IMR-90 (cell line): ENCODE measurements at regions not wholly inside any gene's neighbourhood (a gene's known extent, or its start where the extent isn't known, plus 50 kb on each side); places are given as distances from the start of the nearest gene placed in this dataset.
A peak's percentile ranks its signal among the peaks of the same experiment; 100 is the strongest.

Experiments
- ATAC-seq: fragments of 200-7000 bp; cut with Tn5 transposase; 2 replicates; pipeline ENCODE4 v1.9.1; 2020; ENCODE audit warnings: low read depth, mild to moderate bottlenecking, moderate library complexity
- BruUV-seq: library from RNA; stranded (reverse); fragments of 400-500 nt; replicated peaks from 2 replicates; lab custom pipeline; 2021; lab: Mats Ljungman, UMichigan
- CTCF ChIA-PET: fragments of 300-600 bp; formaldehyde crosslinking; extraction: SDS; loops from one replicate; lab custom pipeline; 2021; ENCODE audit warnings: antibody characterized with exemption; lab: Yijun Ruan, JAX
- POLR2A ChIA-PET: fragments of 300-600 bp; sonication (Branson Sonifier 250); formaldehyde crosslinking; loops from one replicate; lab custom pipeline; 2022; ENCODE audit warnings: antibody characterized with exemption; ENCODE audit not compliant: unreplicated experiment; lab: Charles Lee
- DNase-seq: peaks from one replicate; pipeline ENCODE4 v3.0.0; 2013
- H2AFZ ChIP-seq: replicated peaks from 2 replicates; pipeline ENCODE3; 2013; ENCODE audit warnings: low read length, mild to moderate bottlenecking; ENCODE audit not compliant: poor library complexity
- H2AK5ac ChIP-seq: 2 replicates; pipeline ENCODE4 v1.6.1; 2013; ENCODE audit warnings: low read depth, low read length, inconsistent platforms
- H2AK9ac ChIP-seq: replicated peaks from 2 replicates; pipeline ENCODE3; 2013; ENCODE audit warnings: mild to moderate bottlenecking, low read depth, low read length, moderate library complexity; ENCODE audit not compliant: poor library complexity
- H2BK120ac ChIP-seq: 2 replicates; pipeline ENCODE4 v1.6.1; 2013; ENCODE audit warnings: low read depth, low read length, inconsistent platforms
- H2BK15ac ChIP-seq: 3 replicates; pipeline ENCODE4 v1.6.1; 2013; ENCODE audit warnings: low read depth, low read length, inconsistent platforms
- H2BK20ac ChIP-seq: 2 replicates; pipeline ENCODE4 v1.6.1; 2013; ENCODE audit warnings: low read depth, mild to moderate bottlenecking, inconsistent platforms, low read length, moderate library complexity
- H2BK5ac ChIP-seq: 2 replicates; pipeline ENCODE4 v1.6.1; 2013; ENCODE audit warnings: mild to moderate bottlenecking, low read depth, low read length, inconsistent platforms; ENCODE audit not compliant: poor library complexity, severe bottlenecking
- H3K14ac ChIP-seq: replicated peaks from 2 replicates; pipeline ENCODE4 v1.6.1; 2013; ENCODE audit warnings: low read depth, low read length, inconsistent platforms
- H3K18ac ChIP-seq: 2 replicates; pipeline ENCODE4 v1.6.1; 2013; ENCODE audit warnings: low read depth, low read length, control low read depth
- H3K23ac ChIP-seq: 2 replicates; pipeline ENCODE4 v1.6.1; 2013; ENCODE audit warnings: low read depth, low read length, inconsistent platforms
- H3K27ac ChIP-seq: 2 replicates; pipeline ENCODE4 v1.5.1; 2013; ENCODE audit warnings: mild to moderate bottlenecking, control low read depth, low read length; ENCODE audit not compliant: insufficient read depth
- H3K27me3 ChIP-seq: 2 replicates; pipeline ENCODE4 v1.6.1; 2013; ENCODE audit warnings: low read length; ENCODE audit not compliant: control insufficient read depth, insufficient read depth
- H3K36me3 ChIP-seq: 2 replicates; pipeline ENCODE4 v1.6.1; 2013; ENCODE audit warnings: low read length, mixed read lengths; ENCODE audit not compliant: control insufficient read depth, insufficient read depth
- H3K4ac ChIP-seq: 2 replicates; pipeline ENCODE4 v1.6.1; 2013; ENCODE audit warnings: low read depth, low read length, inconsistent platforms
- H3K4me1 ChIP-seq: 2 replicates; pipeline ENCODE4 v1.6.1; 2013; ENCODE audit warnings: low read length, mixed read lengths; ENCODE audit not compliant: control insufficient read depth, insufficient read depth
- H3K4me2 ChIP-seq: 2 replicates; pipeline ENCODE4 v1.6.1; 2013; ENCODE audit warnings: low read depth, mild to moderate bottlenecking, control low read depth, low read length, moderate library complexity
- H3K4me3 ChIP-seq: 2 replicates; pipeline ENCODE4 v1.5.1; 2013; ENCODE audit warnings: low read depth, mild to moderate bottlenecking, control low read depth, low read length, moderate library complexity; ENCODE audit not compliant: insufficient read depth
- H3K56ac ChIP-seq: 2 replicates; pipeline ENCODE4 v1.6.1; 2013; ENCODE audit warnings: low read length, inconsistent platforms; ENCODE audit not compliant: insufficient read depth; ENCODE audit errors: extremely low read depth
- H3K79me1 ChIP-seq, 2 experiments: 2 replicates each; pipeline ENCODE4 v1.6.1; 2013; ENCODE audit warnings: low read length in 2 of 2, inconsistent platforms in 1 of 2, low read depth in 1 of 2
- H3K9ac ChIP-seq: 2 replicates; pipeline ENCODE4 v1.6.1; 2013; ENCODE audit warnings: low read depth, low read length, control low read depth
- H3K9me1 ChIP-seq: 2 replicates; pipeline ENCODE4 v1.6.1; 2013; ENCODE audit warnings: low read length, inconsistent platforms; ENCODE audit not compliant: insufficient read depth
- H3K9me3 ChIP-seq: 2 replicates; pipeline ENCODE4 v1.6.1; 2013; ENCODE audit warnings: low read length; ENCODE audit not compliant: control insufficient read depth, insufficient read depth
- H4K20me1 ChIP-seq: 2 replicates; pipeline ENCODE4 v1.6.1; 2013; ENCODE audit warnings: low read length, inconsistent platforms; ENCODE audit not compliant: insufficient read depth
- H4K5ac ChIP-seq: 2 replicates; pipeline ENCODE4 v1.6.1; 2013; ENCODE audit warnings: mild to moderate bottlenecking, low read depth, low read length, control low read depth
- H4K8ac ChIP-seq, 2 experiments: 2 replicates each; pipeline ENCODE4 v1.6.1; 2013; ENCODE audit warnings: low read depth in 2 of 2, low read length in 2 of 2, control low read depth in 1 of 2, inconsistent platforms in 1 of 2
- H4K91ac ChIP-seq: 2 replicates; pipeline ENCODE4 v1.6.1; 2013; ENCODE audit warnings: low read depth, low read length, inconsistent platforms; ENCODE audit not compliant: insufficient read depth
- CTCF ChIP-seq: conservative IDR thresholded peaks from 2 replicates; pipeline ENCODE4 v1.5.1; 2012; ENCODE audit warnings: mild to moderate bottlenecking, low read depth, low read length, improper control_type of control experiment
- FOS ChIP-seq: fragments of 150-350 bp; IDR thresholded peaks from 2 replicates; pipeline ENCODE4 v1.6.1; 2016; ENCODE audit warnings: low read depth, low read length
- MAFK ChIP-seq: IDR thresholded peaks from 2 replicates; pipeline ENCODE4 v1.6.1; 2012; ENCODE audit warnings: low read depth, low read length, improper control_type of control experiment
- MXI1 ChIP-seq: IDR thresholded peaks from 2 replicates; pipeline ENCODE4 v1.6.1; 2012; ENCODE audit warnings: low read depth, mild to moderate bottlenecking, low read length, moderate library complexity, borderline replicate concordance
- POLR2A ChIP-seq: IDR thresholded peaks from 2 replicates; pipeline ENCODE4 v1.6.1; 2012; ENCODE audit warnings: mild to moderate bottlenecking, low read depth, low read length
- RAD21 ChIP-seq: IDR thresholded peaks from 2 replicates; pipeline ENCODE4 v1.6.1; 2012; ENCODE audit warnings: low read length, improper control_type of control experiment
- SMC3 ChIP-seq: fragments of 150-350 bp; IDR thresholded peaks from 2 replicates; pipeline ENCODE4 v1.6.1; 2016; ENCODE audit warnings: low read depth, mild to moderate bottlenecking, antibody characterized with exemption, low read length, moderate library complexity
- WGBS, 2 experiments: methylation state at CpG; one replicate each; pipeline versions ENCODE4 v1.1.5 to v1.1.7; 2013; ENCODE audit warnings: missing lambda C conversion rate in 2 of 2; ENCODE audit not compliant: insufficient read length in 1 of 2; ENCODE audit errors: extremely low coverage in 2 of 2; 5-methylcytosine and 5-hydroxymethylcytosine counted together
- dilution Hi-C: fragments of 300-500 bp; cut with HindIII; formaldehyde crosslinking; loops from one replicate; pipeline ENCODE4 v1.14.3; 2018; ENCODE audit warnings: low sequenced_read_pairs; ENCODE audit not compliant: unreplicated experiment
- in situ Hi-C: fragments of 300-500 bp; cut with MboI; formaldehyde crosslinking; loops from 3 replicates; pipeline ENCODE4 v1.14.3; 2019; ENCODE audit warnings: low sequenced_read_pairs, inconsistent platforms, mixed read lengths
- intact Hi-C: fragments of 100-400 bp; cut with micrococcal nuclease; formaldehyde crosslinking; loops from 2 replicates; pipeline ENCODE4 v1.10.0; 2022

- TF ChIP-seq MAFK (no peak), FOS (no peak)
Measured at GRCh38 chr7:155378959-155379871, 78.7 kb upstream of the EN2 start (continued).

GRCh38 chr7:155380221-155380861, 77.6 kb upstream of the EN2 start:
- Histone ChIP-seq H4K8ac (no peak overlapping the region), H3K4me2 (no peak overlapping the region), H3K23ac (no peak overlapping the region), H3K56ac (no peak overlapping the region), H3K79me1 (no peaks in the 10 kb centered on the region), H3K27me3 (peaks cover 81% of the 10 kb centered on the region), H3K9me3 (peaks cover 4% of the 10 kb centered on the region; the same call in 1 of the 2 replicates), H4K91ac (no peak overlapping the region), H3K4me1 (no peaks in the 10 kb centered on the region; the same call in 1 of the 2 replicates), H3K9ac (no peak overlapping the region), H2BK120ac (no peak overlapping the region), H2AK9ac (no peak overlapping the region), H2BK5ac (no peak overlapping the region), H3K4me3 (no peak overlapping the region), H2AFZ (no peak overlapping the region), H3K27ac (no peak overlapping the region), H2BK20ac (no peak overlapping the region), H3K9me1 (no peaks in the 10 kb centered on the region), H4K5ac (no peak overlapping the region), H3K18ac (no peak overlapping the region), H2AK5ac (no peak overlapping the region), H3K4ac (no peak overlapping the region), H4K20me1 (no peaks in the 10 kb centered on the region), H2BK15ac (no peak overlapping the region), H3K14ac (no peak overlapping the region), H3K36me3 (no peaks in the 10 kb centered on the region)
- peak; percentile 83 for ATAC-seq
- ChIA-PET POLR2A (no interaction called here), CTCF (interaction anchor here (0.6 to 1.3 kb wide), 3 partner anchors 92 to 454 kb away, joined by 3 to 4 read pairs (median 3); no protein-coding TSS in a partner anchor)
- WGBS, 2 experiments = 6% methylated on average over 7 of the region's 18 CpGs; no CpG with 5 or more reads in 1 of the 2 experiments
- BruUV-seq = no TSS peak
- intact Hi-C loops = loop anchor here (2.0 kb wide), 1 partner anchor 388 kb away; no protein-coding TSS in a partner anchor
- DNase-seq = peak; percentile 54
- dilution Hi-C loops = no loop called here
- no peak for TF ChIP-seq MXI1
- peak; percentile 37 for TF ChIP-seq RAD21
- TF ChIP-seq SMC3 = peak; percentile 43
- TF ChIP-seq CTCF = peak; percentile 54
- TF ChIP-seq POLR2A = no peak
- in situ Hi-C loops = loop anchor here (25.0 kb wide), 1 partner anchor 382 kb away; no protein-coding TSS in a partner anchor
